Activated effector memory CD4-positive, alpha-beta T cell treated with Interleukin-2 at 50 U/mL for 16 hours (primary cell): ENCODE measurements at regions not wholly inside any gene's neighbourhood (a gene's known extent, or its start where the extent isn't known, plus 50 kb on each side); places are given as distances from the start of the nearest gene placed in this dataset.
"Not testable (repeated sequence)": the region's sequence is repeated elsewhere in the genome, so short reads cannot be mapped to it uniquely, and the experiment has no call there.

Source experiments
- DNase-seq: peaks from one replicate; pipeline ENCODE4 v3.0.0-alpha.2; 2020

DNA sequence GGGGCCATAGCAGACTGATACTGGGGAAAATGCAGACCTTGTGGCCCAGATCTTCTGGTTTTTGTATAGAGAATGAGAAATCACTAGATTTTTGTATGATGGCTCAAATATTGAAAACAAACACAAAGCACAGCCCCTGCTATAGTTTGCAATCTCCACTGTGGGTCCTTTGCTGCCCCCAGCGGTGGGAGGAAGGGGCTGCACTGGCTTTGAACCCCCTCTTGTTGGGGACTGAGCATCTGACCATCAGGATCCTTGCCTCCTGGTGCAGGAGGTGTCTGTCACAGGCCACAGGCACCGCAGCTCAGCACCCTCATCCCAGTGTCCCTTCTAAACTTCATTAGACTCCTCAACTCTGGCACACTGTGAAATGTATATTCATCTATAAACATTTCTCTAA lies 252.3 kb downstream of the BCL2L11 start:
- DNase-seq, result not testable (repeated sequence)

DNA sequence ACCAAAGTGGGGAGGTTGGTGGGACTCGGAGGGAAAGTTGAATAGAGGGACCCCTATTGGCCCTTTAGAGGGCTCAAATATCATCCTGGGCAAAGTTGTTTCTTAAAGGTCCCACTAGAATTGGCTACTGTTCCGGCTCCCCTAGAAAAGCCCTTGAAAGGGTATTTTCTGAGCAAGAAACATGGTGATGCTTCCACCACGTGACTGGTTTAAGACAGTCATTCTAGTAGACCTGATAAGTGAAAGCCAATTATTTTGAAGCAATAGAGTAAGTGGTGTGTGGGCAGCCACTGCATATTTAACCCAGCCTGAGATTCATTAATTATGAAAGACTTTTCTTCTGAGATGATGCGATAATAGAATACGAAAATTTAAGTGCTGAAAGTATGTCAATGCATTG lies 253.3 kb downstream of the BCL2L11 start:
- not testable (repeated sequence) for DNase-seq

- not testable (repeated sequence) for DNase-seq
These were observed 254.0 kb downstream of the BCL2L11 start for GRCh38 chr2:111374734-111375133.

GRCh38 chr2:111375320-111375883 lies 254.7 kb downstream of the BCL2L11 start:
- DNase-seq, result not testable (repeated sequence)

DNA sequence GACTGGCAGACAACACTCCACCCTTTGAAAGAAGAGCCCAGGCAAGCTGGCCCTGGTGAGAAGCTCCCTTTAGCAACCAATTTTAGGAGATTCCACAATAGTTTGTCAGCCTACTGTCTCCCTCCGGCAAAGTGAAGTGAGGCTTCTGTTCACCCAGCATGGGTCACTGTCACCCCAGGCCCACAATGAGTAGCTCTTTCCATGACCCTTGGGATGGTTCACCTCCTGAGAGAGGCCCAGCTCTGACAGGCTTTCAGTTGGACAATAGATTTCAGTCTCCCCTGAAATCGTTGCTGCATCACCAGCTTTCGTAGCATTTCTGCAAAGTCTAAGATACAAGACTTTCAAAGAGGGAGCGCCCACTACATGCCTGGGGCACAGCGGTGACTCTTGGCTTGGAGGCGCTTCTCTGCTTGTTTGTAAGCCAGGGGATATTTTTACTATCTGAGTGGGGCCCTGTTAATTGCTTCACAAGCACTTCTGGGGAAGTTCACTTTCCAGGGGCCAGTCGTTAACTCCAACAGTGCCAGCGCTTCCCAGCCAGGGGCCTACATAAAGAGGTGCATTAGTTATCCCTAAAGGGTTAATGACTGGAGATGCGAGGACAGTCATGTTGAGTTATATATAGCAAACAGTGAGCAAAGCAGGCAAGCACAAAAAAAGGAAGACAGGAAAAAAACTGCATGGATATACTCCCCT lies 255.7 kb downstream of the BCL2L11 start:
- DNase-seq, result not testable (repeated sequence)

- DNase-seq, result not testable (repeated sequence)
These were observed 256.2 kb downstream of the BCL2L11 start for GRCh38 chr2:111376971-111377352.

GRCh38 chr2:111377386-111377959 lies 256.8 kb downstream of the BCL2L11 start:
- not testable (repeated sequence) for DNase-seq

DNA sequence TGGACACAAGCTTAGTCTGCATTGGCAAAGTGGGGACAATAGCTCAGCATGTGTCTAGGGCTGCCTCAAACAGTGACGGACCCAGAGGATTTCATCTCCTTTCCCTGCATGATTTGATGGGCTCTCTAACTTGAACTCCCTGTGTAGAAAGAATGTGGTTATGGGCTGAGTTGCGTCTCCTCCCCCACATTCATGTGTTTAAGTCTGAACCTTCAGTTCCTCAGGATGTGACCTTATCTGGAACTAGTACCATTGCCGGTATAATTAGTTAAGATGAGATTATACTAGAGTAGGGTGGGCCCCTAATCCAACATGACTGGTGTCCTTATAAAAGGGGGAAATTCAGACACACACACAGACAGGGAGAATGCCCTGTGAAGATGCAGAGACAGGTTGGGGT lies 257.6 kb downstream of the BCL2L11 start:
- not testable (repeated sequence) for DNase-seq

GRCh38 chr2:111380733-111381439 lies 260.2 kb downstream of the BCL2L11 start:
- peak; percentile 8 for DNase-seq

DNA sequence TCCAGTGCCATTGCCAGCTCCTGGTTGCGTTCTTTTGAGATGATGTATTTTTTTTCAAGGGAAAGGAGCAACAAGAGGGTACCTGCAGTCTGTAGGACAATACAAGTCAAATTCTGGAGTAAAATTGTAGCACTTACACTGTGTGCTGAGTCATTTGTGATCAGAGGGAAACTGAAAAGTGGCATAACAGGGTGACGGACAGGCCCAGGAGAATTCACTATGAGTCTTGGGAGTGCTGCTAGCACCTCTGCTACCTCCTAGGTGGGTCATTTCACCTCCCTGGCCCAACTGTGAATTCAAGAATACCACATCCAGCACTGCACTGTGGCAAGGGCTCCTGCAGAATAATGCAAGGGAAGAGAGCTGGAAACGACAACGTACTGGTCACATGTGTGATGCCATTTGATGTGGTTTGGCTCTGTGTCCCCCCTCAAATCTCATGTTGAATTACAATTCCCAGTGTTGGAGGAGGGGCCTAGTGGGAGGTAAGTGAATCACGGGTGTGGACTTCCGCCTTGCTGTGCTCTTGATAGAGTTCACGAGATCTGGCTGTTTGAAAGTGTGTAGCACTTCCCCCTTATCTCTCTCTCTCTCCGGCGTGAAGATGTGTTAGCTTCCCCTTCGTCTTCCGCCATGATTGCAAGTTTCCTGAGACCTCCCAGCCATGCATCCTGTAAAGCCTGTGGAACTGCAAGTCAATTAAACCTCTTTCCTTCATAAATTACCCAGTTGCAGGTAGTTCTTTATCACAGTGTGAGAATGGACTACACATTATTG lies 261.0 kb downstream of the BCL2L11 start:
- not testable (repeated sequence) for DNase-seq

GRCh38 chr2:111382507-111382906 lies 261.8 kb downstream of the BCL2L11 start:
- DNase-seq, result not testable (repeated sequence)

DNA sequence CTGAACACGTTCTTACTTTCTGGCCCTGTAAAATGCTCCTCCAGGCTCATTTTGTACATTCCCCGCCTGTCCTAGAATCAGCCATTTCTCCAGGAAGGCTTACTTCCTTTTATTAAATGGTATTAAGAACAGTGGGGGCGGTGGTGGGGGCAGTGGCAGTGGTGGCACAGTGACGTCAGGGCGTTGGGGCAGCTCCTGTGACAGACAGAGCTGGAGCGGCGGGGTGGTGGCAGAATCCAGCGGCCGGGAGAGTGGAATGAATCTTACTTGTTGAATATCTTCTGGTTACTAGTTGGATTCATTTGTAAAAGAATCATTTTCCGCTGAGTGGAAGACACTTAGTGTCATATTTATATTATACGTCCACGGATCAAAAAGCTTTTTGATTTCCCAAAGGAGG lies 262.6 kb downstream of the BCL2L11 start:
- not testable (repeated sequence) for DNase-seq

- not testable (repeated sequence) for DNase-seq
These were observed 264.7 kb downstream of the BCL2L11 start for GRCh38 chr2:111385226-111385957.

GRCh38 chr2:111390605-111391004 lies 269.9 kb downstream of the BCL2L11 start:
- DNase-seq, result not testable (repeated sequence)

DNA sequence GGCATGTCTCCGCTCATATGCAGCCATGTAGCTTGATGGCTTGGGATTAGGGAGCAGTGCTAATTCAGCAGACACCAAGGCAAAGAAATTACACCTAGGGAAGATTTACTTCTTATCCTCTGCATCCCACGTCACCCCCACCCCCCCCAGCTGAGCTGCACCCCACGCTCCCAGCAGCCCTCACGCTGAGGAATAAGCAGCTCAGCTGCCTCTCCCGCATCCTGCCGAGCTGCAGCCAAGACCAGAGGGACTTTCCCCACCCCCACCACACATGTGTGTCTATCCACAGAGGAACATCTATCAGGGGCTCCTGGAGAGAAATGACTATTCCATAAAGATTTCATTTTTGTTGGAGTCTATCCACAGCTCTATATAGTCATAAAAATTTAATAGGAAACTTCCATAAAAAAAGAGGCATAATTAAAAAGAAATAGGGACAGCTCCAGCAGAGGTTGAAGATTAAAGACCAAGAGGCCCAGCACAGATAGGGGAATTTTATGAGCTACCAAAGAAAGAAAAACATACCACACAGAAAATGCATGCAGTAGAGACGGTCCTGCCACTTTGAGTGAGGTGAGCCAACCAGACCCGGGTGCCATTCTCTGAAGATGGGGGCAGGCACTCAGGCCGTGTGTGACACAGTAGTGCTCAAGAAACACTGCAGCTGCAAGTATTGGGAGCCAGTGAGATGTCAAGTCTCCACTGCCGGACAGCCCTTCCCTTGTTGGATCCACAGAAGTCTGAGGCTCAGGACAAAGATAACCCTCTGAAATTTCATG lies 274.8 kb downstream of the BCL2L11 start:
- peak; percentile 33 for DNase-seq

- DNase-seq, result not testable (repeated sequence)
These were observed 280.0 kb downstream of the BCL2L11 start for GRCh38 chr2:111400598-111401253.

DNA sequence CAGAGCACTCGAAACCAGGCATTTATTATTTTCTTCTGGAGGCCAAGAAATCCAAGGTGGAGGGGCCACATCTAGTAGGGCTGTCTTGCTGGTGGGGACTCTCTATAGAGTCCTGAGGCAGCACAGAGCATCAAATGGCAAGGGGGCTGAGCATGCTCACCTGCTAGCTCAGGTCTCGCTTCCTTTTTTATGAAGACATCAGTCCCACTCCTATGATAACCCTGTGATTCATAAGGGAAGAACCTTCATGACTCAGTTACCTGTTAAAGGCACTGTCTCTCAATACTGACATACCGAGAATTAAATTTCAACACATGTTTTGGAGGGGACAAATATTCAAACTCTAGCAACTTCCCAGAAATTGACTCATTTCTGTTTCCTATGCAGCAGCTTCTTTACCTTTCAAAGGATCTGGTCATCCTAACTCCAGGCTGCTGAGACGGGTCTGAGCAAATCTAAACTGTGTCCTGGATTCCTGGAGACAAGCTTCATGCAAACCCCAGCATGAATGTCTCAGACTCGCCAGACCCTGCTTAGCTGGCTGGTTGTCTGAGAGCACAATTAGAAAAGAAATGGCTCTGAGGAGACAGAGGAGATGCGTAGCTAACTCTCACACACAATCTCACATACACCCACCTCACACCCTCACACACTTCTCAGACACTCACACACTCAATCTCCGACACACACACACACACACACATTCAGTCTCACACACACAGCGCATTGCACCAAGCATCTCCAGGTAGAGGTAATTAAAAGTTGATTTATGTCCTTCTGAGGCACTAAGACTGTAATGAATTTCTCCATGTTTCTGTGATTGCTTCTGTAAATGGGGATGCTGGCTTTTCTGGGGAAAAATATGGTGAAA lies 280.8 kb downstream of the BCL2L11 start:
- not testable (repeated sequence) for DNase-seq

DNA sequence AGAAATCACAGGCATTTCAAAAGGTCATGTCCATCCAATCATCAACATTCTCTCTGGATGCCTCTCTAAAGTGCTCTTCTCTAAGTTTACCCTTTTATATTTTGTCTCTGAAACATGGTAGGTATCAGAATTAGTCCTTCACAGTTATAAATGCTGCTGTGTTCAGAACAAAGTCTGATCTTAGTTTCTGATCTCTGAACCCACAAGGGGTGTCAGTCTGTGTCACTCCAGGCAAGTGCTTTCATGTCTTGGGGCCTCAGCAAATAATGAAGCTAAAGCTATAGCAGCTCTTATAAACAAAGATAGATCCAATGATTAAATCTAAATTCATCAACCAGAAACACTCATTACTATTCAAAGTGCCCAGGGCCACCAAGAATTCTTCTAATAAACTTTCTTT lies 281.7 kb downstream of the BCL2L11 start:
- DNase-seq, result not testable (repeated sequence)

DNA sequence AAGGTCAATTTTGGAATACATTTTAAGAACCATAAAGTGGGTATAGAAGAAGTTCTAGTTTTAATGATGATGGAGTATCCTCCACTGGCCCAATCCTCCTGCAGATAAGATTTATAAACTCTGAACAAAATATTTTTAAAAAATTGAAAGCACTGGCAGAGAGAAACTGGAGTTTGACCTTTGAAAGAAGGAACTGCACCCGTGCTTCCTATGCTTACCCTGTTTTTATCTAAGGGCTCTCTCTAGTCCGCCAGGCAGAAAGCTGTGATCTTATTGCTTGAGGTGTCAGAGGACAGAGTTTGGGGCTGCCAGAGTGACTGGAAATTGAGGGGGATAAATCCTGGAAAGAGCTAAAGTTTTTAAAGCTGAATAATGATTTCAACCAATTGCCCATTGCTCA lies 282.6 kb downstream of the BCL2L11 start:
- not testable (repeated sequence) for DNase-seq

- not testable (repeated sequence) for DNase-seq
These were observed 285.9 kb downstream of the BCL2L11 start for GRCh38 chr2:111406616-111407015.
